DND-41 (cell line): ENCODE measurements at regions not wholly inside any gene's neighbourhood (a gene's known extent, or its start where the extent isn't known, plus 50 kb on each side); places are given as distances from the start of the nearest gene placed in this dataset.

ENCODE experiments used
- EZH2 ChIP-seq: IDR thresholded peaks from 3 replicates; pipeline ENCODE4 v1.6.1; 2012; ENCODE audit warnings: borderline replicate concordance, low read depth, mild to moderate bottlenecking, moderate library complexity, low read length, inconsistent platforms; ENCODE audit not compliant: severe bottlenecking
- TF ChIP-seq, protein P1 (sequence below): IDR thresholded peaks from 2 replicates; pipeline ENCODE4 v1.5.1; 2012; ENCODE audit warnings: borderline replicate concordance, low read length, moderate library complexity, mild to moderate bottlenecking; ENCODE audit not compliant: poor library complexity, severe bottlenecking; ENCODE audit errors: extremely low read depth

DNA sequence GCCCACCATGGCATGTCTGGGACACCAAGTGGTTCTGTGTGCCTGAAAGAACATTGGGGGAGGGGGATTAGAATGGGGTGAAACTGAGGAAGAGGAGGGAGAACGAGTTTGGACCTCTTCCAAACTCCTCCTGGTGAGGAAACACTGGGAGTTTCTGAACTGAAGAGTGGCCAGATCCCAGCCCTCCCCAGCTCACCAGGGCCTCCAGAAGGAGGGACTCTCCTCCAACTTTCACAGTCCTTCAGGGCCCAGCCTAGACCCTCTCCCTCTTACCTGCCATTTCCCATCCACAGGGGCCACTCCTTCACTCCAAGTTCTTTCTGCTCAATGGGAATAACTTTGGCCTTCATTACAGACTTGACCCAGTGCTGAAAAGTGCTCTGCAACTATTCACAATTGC, 132.0 kb upstream of the FOXK1 start:
- TF ChIP-seq, protein P1, sequence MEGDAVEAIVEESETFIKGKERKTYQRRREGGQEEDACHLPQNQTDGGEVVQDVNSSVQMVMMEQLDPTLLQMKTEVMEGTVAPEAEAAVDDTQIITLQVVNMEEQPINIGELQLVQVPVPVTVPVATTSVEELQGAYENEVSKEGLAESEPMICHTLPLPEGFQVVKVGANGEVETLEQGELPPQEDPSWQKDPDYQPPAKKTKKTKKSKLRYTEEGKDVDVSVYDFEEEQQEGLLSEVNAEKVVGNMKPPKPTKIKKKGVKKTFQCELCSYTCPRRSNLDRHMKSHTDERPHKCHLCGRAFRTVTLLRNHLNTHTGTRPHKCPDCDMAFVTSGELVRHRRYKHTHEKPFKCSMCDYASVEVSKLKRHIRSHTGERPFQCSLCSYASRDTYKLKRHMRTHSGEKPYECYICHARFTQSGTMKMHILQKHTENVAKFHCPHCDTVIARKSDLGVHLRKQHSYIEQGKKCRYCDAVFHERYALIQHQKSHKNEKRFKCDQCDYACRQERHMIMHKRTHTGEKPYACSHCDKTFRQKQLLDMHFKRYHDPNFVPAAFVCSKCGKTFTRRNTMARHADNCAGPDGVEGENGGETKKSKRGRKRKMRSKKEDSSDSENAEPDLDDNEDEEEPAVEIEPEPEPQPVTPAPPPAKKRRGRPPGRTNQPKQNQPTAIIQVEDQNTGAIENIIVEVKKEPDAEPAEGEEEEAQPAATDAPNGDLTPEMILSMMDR: no peak
- TF ChIP-seq EZH2: no peak
